AG04450 (cell line): ENCODE measurements at regions not wholly inside any gene's neighbourhood (a gene's known extent, or its start where the extent isn't known, plus 50 kb on each side); places are given as distances from the start of the nearest gene placed in this dataset.
"Not testable (repeated sequence)": the region's sequence is repeated elsewhere in the genome, so short reads cannot be mapped to it uniquely, and the experiment has no call there.

Source experiments
- CTCF ChIA-PET: fragments of 300-600, 350-600 bp; formaldehyde crosslinking; extraction: SDS; loops from one replicate; lab custom pipeline; 2022; ENCODE audit warnings: antibody characterized with exemption, inconsistent platforms; lab: Charles Lee
- POLR2A ChIA-PET: fragments of 350-600 bp; formaldehyde crosslinking; extraction: SDS; loops from one replicate; lab custom pipeline; 2021; ENCODE audit warnings: antibody characterized with exemption, inconsistent platforms; lab: Yijun Ruan, JAX
- DNase-seq: peaks from one replicate; pipeline ENCODE4 v3.0.0-alpha.2; 2011; ENCODE audit warnings: low read depth, low spot score
- H3K27ac ChIP-seq: one replicate; pipeline ENCODE4 v1.5.1; 2012; ENCODE audit warnings: low read depth, low read length, control low read depth
- H3K27me3 ChIP-seq: one replicate; pipeline ENCODE4 v1.6.0; 2012; ENCODE audit warnings: low read length; ENCODE audit not compliant: control insufficient read depth, insufficient read depth
- H3K4me3 ChIP-seq: 2 replicates; pipeline ENCODE4 v1.5.1; 2011; ENCODE audit warnings: mild to moderate bottlenecking, low read depth, low read length, control low read depth
- H3K9me3 ChIP-seq: 2 replicates; pipeline ENCODE4 v1.5.1; 2012; ENCODE audit warnings: low read length; ENCODE audit not compliant: control insufficient read depth, insufficient read depth
- CTCF ChIP-seq: IDR thresholded peaks from 2 replicates; pipeline ENCODE4 v1.5.1; 2011; ENCODE audit warnings: low read depth, low read length, control low read depth, inconsistent platforms

DNA sequence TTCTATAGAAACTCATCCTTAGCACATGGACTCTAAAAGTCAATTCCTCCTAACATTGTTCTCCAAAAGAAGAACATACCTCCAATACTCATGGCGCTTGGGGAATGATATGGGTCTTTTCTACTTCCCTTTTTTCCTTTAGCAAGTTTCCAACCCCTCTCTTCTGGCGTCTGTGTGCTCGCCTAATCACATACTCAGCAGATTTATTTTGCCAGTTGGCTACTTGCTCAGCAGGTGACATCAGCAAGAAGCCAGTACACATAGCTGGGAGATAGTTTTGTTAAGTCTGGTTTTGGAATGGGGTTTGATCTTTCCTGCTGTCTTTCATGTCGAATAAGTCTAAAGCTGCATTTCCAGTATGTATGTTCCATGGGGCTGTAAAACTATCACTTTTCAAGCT is 193.8 kb downstream of the POM121L12 start:
- ChIA-PET POLR2A (no interaction called here), CTCF (no interaction called here)
- Histone ChIP-seq H3K9me3 (peaks cover 9% of the 10 kb centered on the region), H3K27me3 (no peaks in the 10 kb centered on the region), H3K4me3 (no peak overlapping the region), H3K27ac (no peak overlapping the region)
- no peak for DNase-seq
- no peak for TF ChIP-seq CTCF

DNA sequence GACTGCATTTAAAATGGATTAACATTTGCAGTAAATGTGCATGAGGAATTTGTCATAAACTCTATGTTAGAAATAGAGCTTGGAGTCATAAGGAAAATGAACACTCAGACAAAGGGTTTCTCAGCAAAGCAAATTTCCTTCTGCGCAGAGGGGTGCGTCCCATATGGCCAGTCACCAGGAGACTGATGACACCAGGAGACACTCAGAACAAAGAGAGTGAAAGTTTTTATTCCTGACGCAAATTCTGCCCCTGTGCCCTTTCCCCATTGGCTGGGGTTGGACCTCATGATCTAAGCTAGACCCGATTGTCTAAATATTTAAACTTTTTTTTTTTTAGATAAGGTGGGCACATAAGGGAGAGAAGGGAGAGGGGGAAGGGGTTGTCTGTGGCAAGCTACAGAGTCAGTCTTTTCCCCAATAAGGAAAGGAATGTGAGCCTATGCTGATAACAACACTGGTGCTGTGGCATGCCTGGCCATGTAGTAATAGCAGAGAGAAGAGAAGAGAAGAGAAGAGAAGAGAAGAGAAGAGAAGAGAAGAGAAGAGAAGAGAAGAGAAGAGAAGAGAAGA is 202.0 kb downstream of the POM121L12 start:
- Histone ChIP-seq H3K27ac (no peak overlapping the region), H3K4me3 (no peak overlapping the region), H3K9me3 (peaks cover 7% of the 10 kb centered on the region), H3K27me3 (no peaks in the 10 kb centered on the region)
- POLR2A ChIA-PET = no interaction called here
- DNase-seq = no peak
- TF ChIP-seq CTCF = no peak
- CTCF ChIA-PET = no interaction called here

DNA sequence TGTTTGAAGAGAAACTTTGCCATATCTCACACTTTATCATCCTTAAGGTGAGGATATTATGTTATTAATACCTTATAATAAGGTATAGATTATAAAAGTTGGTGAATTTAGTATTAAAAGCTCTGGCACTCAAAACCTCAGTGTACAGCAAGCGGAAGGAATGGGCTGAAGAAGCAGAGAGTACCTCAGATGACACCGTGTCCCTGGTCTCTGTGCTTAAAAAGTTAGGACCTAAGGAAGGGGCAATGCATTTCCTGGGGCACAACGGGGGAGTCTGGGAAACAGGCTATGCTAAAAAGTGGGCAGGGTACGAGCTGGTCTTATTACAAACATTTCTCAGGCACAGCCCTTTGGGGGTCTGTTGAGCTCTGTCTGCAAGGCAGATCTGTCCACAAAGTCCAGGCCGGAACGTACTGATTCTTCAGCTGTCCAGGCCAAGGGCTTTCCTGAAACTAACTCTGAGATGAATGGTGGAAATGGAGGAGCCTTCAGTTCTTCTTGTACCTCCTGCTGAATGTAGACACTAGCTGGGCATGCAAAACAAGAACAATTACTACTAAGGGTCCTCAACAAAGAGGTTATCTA is 202.7 kb downstream of the POM121L12 start:
- TF ChIP-seq CTCF = no peak
- Histone ChIP-seq H3K9me3 (peaks cover 11% of the 10 kb centered on the region), H3K27ac (no peak overlapping the region), H3K4me3 (no peak overlapping the region), H3K27me3 (no peaks in the 10 kb centered on the region)
- CTCF ChIA-PET = no interaction called here
- POLR2A ChIA-PET = no interaction called here
- DNase-seq = no peak

DNA sequence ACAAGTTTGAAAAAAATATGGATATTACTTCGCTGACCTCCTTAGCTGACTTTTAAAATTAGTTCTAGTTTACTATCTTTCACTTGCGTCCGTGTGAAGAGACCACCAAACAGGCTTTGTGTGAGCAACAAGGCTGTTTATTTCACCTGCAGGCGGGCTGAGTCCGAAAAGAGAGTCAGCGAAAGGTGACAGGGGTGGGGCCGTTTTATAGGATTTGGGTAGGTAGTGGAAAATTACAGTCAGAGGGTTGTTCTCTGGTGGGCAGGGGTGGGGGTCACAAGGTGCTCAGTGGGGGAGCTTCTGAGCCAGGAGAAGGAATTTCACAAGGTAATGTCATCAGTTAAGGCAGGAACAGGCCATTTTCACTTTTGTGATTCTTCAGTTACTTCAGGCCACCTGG is 203.7 kb downstream of the POM121L12 start:
- CTCF ChIA-PET, POLR2A ChIA-PET, H3K9me3 ChIP-seq, H3K27ac ChIP-seq, H3K27me3 ChIP-seq, DNase-seq, H3K4me3 ChIP-seq: not testable (repeated sequence)

GRCh38 chr7:53245721-53246120 is 210.3 kb downstream of the POM121L12 start:
- Histone ChIP-seq H3K27ac (no peak overlapping the region), H3K4me3 (no peak overlapping the region), H3K9me3 (peaks cover 12% of the 10 kb centered on the region), H3K27me3 (no peaks in the 10 kb centered on the region)
- ChIA-PET POLR2A (no interaction called here), CTCF (no interaction called here)
- TF ChIP-seq CTCF = no peak
- DNase-seq = no peak
